Subcutaneous abdominal adipose tissue (tissue), 5 donors: ENCODE measurements at regions not wholly inside any gene's neighbourhood (a gene's known extent, or its start where the extent isn't known, plus 50 kb on each side); places are given as distances from the start of the nearest gene placed in this dataset.
"Not testable (repeated sequence)": the region's sequence is repeated elsewhere in the genome, so short reads cannot be mapped to it uniquely, and the experiment has no call there.

Source experiments
- H3K27ac ChIP-seq: one replicate; pipeline ENCODE4 v1.7.0; 2013; ENCODE audit warnings: low read depth, mild to moderate bottlenecking, inconsistent platforms, low read length, moderate library complexity
- H3K27me3 ChIP-seq, 5 donors: one replicate each; pipeline ENCODE4 v1.7.0; 2013; ENCODE audit warnings: low read length in 5 of 5, inconsistent platforms in 1 of 5; ENCODE audit not compliant: control insufficient read depth in 5 of 5, insufficient read depth in 4 of 5
- H3K36me3 ChIP-seq, 5 donors: one replicate each; pipeline ENCODE4 v1.7.0; 2013; ENCODE audit warnings: low read length in 5 of 5; ENCODE audit not compliant: control insufficient read depth in 5 of 5, insufficient read depth in 5 of 5
- H3K4me1 ChIP-seq, 5 donors: one replicate each; pipeline ENCODE4 v1.7.0; 2013; ENCODE audit warnings: low read length in 5 of 5, mild to moderate bottlenecking in 3 of 5, moderate library complexity in 1 of 5; ENCODE audit not compliant: control insufficient read depth in 5 of 5, insufficient read depth in 5 of 5
- H3K4me3 ChIP-seq, 5 donors: one replicate each; pipeline ENCODE4 v1.7.0; 2013; ENCODE audit warnings: low read length in 5 of 5, low read depth in 1 of 5
- H3K9ac ChIP-seq, 5 donors: one replicate each; pipeline ENCODE4 v1.7.0; 2013; ENCODE audit warnings: low read length in 5 of 5, mild to moderate bottlenecking in 4 of 5, moderate library complexity in 3 of 5
- H3K9me3 ChIP-seq, 5 donors: one replicate each; pipeline ENCODE4 v1.7.0; 2013; ENCODE audit warnings: low read length in 5 of 5; ENCODE audit not compliant: control insufficient read depth in 5 of 5
- donor health status: healthy.
- donor health status: healthy.
- donor health status: healthy.
- donor health status: healthy.
- donor health status: healthy.

GRCh38 chr12:131388164-131389053 is 322.5 kb upstream of the SFSWAP start:
- peaks cover 21 to 51% (median 37%) of the 10 kb centered on the region in 5 donors for H3K27me3 ChIP-seq

GRCh38 chr12:131389054-131390013 is 321.6 kb upstream of the SFSWAP start:
- Histone ChIP-seq H3K27me3 (peaks cover 21 to 44% (median 29%) of the 10 kb centered on the region in 5 donors), H3K9me3 (no peaks in the 10 kb centered on the region), H3K36me3 (no peaks in the 10 kb centered on the region), H3K4me1 (no peaks in the 10 kb centered on the region), H3K4me3 (no peak overlapping the region), H3K27ac (no peak overlapping the region), H3K9ac (no peak overlapping the region)

More at GRCh38 chr12:131388164-131389053, 322.5 kb upstream of the SFSWAP start:
- not testable (repeated sequence) for H3K9me3 ChIP-seq, H3K4me3 ChIP-seq, H3K4me1 ChIP-seq, H3K9ac ChIP-seq, H3K36me3 ChIP-seq, H3K27ac ChIP-seq

GRCh38 chr12:131390412-131391334 is 320.2 kb upstream of the SFSWAP start:
- Histone ChIP-seq H3K36me3 (no peaks in the 10 kb centered on the region), H3K27ac (no peak overlapping the region), H3K27me3 (peaks cover 12 to 35% (median 22%) of the 10 kb centered on the region in 5 donors), H3K4me1 (no peaks in the 10 kb centered on the region), H3K9me3 (peaks cover 0 to 2% (median 0%) of the 10 kb centered on the region in 5 donors), H3K4me3 (no peak overlapping the region), H3K9ac (no peak overlapping the region)

- Histone ChIP-seq H3K9me3 (peaks cover 0 to 9% (median 0%) of the 10 kb centered on the region in 5 donors), H3K27ac (no peak overlapping the region), H3K4me1 (no peaks in the 10 kb centered on the region), H3K27me3 (peaks cover 6 to 30% (median 17%) of the 10 kb centered on the region in 5 donors), H3K4me3 (no peak overlapping the region), H3K9ac (no peak overlapping the region), H3K36me3 (no peaks in the 10 kb centered on the region)
These were observed 319.5 kb upstream of the SFSWAP start for GRCh38 chr12:131391399-131391798.

GRCh38 chr12:131394752-131395151 is 316.1 kb upstream of the SFSWAP start:
- peaks cover 5 to 12% (median 11%) of the 10 kb centered on the region in 5 donors for H3K27me3 ChIP-seq
- H3K4me3 ChIP-seq, H3K27ac ChIP-seq, H3K4me1 ChIP-seq, H3K9ac ChIP-seq, H3K36me3 ChIP-seq: not testable (repeated sequence)
- H3K9me3 ChIP-seq = peaks cover 0 to 23% (median 9%) of the 10 kb centered on the region in 5 donors

- H3K27me3 ChIP-seq = peaks cover 5 to 11% (median 8%) of the 10 kb centered on the region in 5 donors
- not testable (repeated sequence) for H3K4me1 ChIP-seq, H3K27ac ChIP-seq, H3K4me3 ChIP-seq, H3K36me3 ChIP-seq, H3K9ac ChIP-seq
- H3K9me3 ChIP-seq = peaks cover 0 to 23% (median 9%) of the 10 kb centered on the region in 5 donors
These were observed 315.6 kb upstream of the SFSWAP start for GRCh38 chr12:131395209-131395684.

- no peak overlapping the region for H3K4me3 ChIP-seq
- H3K9me3 ChIP-seq = peaks cover 0 to 23% (median 9%) of the 10 kb centered on the region in 5 donors
- H3K27me3 ChIP-seq = peaks cover 5 to 8% (median 5%) of the 10 kb centered on the region in 5 donors
- no peaks in the 10 kb centered on the region for H3K4me1 ChIP-seq
- H3K27ac ChIP-seq = no peak overlapping the region
- H3K9ac ChIP-seq = no peak overlapping the region
- H3K36me3 ChIP-seq = no peaks in the 10 kb centered on the region
These were observed 314.8 kb upstream of the SFSWAP start for GRCh38 chr12:131395971-131396573.

GRCh38 chr12:131397493-131398181 is 313.3 kb upstream of the SFSWAP start:
- no peaks in the 10 kb centered on the region for H3K27me3 ChIP-seq
- peaks cover 0 to 23% (median 9%) of the 10 kb centered on the region in 5 donors for H3K9me3 ChIP-seq
- no peak overlapping the region for H3K9ac ChIP-seq
- no peak overlapping the region for H3K27ac ChIP-seq
- no peaks in the 10 kb centered on the region for H3K36me3 ChIP-seq
- no peak overlapping the region for H3K4me3 ChIP-seq
- H3K4me1 ChIP-seq = peaks cover 0 to 11% (median 7%) of the 10 kb centered on the region in 5 donors
